Stimulated activated CD8-positive, alpha-beta memory T cell treated with anti-CD3 and anti-CD28 coated beads, Interleukin-15, amount 100 ng/mL, for 48 hours (primary cell): ENCODE measurements at regions not wholly inside any gene's neighbourhood (a gene's known extent, or its start where the extent isn't known, plus 50 kb on each side); places are given as distances from the start of the nearest gene placed in this dataset.
"Not testable (repeated sequence)": the region's sequence is repeated elsewhere in the genome, so short reads cannot be mapped to it uniquely, and the experiment has no call there.

ENCODE experiments used
- DNase-seq, 2 donors: peaks; one replicate each; pipeline ENCODE4 v3.0.0-alpha.2; 2020; ENCODE audit warnings: low read depth in 2 of 2

DNA sequence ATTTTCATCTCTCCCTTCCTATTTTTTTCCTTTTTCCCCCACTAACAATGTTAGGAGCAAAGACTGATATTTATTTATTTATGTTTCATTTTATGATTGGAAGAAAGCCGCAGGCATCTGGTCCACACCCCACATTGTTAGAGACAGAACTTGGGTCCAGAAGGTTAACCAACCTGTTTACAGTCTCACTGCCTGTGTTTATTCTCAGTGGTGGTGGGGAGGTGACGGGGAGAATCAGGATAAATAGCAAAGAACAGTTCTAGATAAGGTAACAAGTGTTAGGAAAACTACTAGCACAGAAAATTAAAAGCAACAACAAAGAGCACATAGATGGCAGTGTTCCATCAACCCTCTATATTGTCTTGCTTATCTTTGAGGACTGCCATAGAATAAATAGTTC lies 301.7 kb upstream of the DIPK2B start:
- DNase-seq: no peak

- no peak for DNase-seq
Observed at GRCh38 chrX:45497290-45497689, 296.6 kb upstream of the DIPK2B start.

GRCh38 chrX:45485719-45486118 lies 285.0 kb upstream of the DIPK2B start:
- DNase-seq: no peak

DNA sequence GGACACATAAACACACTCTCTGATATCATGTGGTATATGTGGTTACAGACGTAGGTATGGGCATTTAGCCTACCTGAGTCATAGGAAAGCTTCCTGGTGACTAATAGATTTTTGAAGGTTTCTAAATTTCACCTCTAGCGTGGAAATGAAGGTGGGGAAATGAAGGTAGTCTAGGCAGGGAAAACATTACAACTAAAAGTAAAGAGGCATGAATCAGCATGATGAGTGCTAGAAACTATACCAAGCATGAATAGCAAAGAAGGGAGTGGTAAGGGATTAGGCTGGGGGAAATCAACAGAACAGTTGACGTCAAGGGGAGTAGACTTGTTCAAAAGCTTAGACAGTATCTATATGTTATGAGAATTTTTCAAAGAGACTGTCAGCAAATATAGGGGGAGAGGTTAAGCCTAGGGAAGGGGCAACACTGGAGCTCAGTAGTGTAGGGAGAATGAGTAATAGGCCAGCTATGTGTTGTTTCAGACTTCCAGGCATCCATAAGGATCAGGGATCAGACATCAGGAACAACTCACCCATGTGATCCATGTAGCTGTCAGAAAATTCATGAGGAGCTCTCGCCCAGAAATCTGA lies 279.3 kb upstream of the DIPK2B start:
- DNase-seq: no peak

DNA sequence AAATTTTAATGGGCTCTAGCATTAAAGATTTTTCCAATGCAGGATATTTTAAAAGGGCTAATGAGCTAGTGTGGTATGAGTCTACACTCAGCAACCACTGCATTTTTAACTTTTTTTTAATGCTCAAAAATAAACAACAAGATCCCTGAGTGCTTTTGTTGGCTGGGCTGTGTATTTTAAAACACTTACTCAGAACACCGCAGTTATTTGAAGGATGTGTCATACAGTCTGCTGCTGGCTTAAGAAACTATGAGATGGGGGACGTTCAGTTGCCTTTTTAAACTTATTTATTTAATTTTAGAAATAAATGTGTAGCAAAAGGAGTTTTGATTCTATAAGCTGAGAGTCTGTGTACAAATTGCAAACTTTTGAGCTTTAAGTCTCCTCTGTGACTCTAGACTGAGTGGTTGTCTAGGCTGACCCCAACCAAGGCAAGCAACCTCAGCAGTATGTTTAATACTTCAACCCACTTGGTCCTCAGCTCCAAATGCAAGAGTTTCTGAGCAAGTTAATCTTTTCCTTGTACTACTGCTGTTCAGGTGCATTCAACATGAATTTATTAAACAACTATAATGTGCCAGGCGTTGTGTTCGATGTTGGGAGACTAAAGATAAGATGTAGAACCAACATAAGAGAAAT lies 278.6 kb upstream of the DIPK2B start:
- no peak for DNase-seq

- DNase-seq: no peak
Observed at GRCh38 chrX:45472968-45473367, 272.3 kb upstream of the DIPK2B start.

DNA sequence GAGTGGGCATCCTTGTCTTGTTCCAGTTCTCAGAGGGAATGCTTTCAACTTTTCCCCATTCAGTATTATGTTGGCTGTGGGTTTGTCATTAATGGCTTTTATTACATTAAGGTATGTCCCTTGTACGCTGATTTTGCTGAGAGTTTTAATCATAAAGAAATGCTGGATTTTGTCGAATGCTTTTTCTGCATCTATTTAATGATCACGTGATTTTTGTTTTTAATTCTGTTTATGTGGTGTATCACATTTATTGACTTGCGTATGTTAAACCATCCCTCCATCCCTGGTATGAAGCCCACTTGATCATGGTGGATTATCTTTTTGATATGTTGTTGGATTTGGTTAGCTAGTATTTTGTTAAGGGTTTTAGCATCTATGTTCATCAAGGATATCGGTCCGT lies 266.9 kb upstream of the DIPK2B start:
- not testable (repeated sequence) for DNase-seq

- not testable (repeated sequence) for DNase-seq
Observed at GRCh38 chrX:45455732-45456131, 255.1 kb upstream of the DIPK2B start.

- DNase-seq: no peak
Observed at GRCh38 chrX:45454290-45454689, 253.6 kb upstream of the DIPK2B start.

DNA sequence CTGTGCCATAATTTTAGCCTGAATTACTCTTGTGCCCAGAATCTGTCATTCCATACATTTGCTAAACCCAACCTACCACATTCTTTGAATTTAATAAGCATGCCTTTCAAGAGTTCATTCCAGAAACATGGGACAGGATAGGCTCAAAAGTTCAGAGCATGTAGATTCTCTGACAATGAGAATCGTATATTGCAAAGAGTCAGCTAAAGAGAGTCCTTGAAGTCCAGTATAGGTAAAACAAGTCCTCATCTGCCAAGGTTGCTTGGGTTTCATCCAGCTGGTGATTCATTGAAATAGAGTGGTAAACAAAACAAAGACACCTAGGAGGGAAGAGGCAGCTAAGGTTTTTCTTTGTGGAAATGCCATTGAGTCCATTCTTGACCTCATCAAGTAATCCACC lies 249.3 kb upstream of the DIPK2B start:
- no peak for DNase-seq

GRCh38 chrX:45447995-45448394 lies 247.3 kb upstream of the DIPK2B start:
- DNase-seq: no peak

GRCh38 chrX:45447331-45447730 lies 246.7 kb upstream of the DIPK2B start:
- no peak for DNase-seq

DNA sequence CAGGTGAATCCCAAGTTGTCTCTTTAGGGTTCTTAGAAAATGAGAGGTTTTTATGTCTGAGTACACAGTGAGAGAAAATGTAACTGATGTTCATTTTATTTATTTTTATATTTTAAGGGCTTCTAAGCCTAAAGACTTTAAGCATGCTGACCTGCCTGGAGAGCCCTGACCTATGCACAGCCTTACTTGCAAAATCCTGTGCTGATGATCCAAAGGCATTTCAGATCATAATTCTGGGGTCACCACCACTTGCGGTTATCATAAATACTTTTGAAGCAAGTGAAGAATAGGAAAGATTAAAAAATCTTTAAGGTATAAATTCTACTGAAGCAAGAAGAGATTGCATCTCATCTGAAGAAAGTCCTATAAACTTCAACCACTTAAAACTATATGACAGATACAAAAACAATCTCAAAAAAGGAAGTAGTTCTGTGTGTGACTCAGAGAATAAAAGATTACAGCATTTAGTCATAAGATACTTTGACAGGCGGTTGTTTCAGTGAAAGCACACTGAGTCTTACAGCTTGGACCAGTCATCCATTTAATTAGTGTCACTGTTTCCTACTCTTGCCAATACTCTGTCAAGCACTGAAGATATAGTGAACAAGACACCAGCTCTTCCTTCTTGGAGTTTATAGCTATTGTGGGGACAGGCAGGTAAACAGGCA lies 245.2 kb upstream of the DIPK2B start:
- DNase-seq: no peak

DNA sequence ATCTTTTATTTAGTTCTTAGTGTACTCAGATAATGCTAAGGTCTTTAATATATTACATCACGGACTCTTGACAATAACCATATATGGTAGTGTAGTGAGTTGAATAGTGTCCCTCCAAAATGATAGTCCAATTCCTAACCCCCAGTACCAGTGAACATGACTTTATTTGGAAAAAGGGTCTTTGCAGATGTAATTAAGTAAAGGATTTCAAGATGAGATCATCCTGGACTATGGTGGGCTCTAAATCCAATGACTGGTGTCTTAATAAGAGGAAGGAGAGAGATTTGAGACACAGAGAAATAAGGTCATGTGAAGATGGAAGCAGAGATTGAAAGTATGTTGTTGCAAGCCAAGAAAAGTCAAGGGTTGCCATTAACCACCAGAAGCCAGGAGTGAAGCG lies 236.5 kb upstream of the DIPK2B start:
- DNase-seq: no peak

DNA sequence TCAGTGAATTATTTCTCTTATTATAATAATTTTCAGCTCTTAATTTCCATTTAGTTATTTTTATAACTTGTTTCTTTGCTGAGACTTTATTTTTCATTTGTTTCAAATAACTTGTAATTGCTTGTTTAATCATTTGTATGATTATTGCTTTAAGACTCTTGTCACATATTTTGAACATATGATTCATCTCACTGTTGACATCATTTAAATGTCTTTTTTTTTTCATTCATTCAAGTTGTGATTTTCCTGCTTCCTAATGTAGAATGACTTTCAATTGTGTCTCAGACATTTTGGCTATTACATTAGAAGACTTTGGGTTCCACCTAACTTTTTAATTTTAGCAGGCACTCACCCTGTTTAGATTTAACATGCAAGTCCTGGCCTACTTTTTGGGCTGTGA lies 234.8 kb upstream of the DIPK2B start:
- no peak for DNase-seq

GRCh38 chrX:45434231-45434630 lies 233.6 kb upstream of the DIPK2B start:
- DNase-seq: no peak

GRCh38 chrX:45428831-45429230 lies 228.2 kb upstream of the DIPK2B start:
- DNase-seq: no peak

DNA sequence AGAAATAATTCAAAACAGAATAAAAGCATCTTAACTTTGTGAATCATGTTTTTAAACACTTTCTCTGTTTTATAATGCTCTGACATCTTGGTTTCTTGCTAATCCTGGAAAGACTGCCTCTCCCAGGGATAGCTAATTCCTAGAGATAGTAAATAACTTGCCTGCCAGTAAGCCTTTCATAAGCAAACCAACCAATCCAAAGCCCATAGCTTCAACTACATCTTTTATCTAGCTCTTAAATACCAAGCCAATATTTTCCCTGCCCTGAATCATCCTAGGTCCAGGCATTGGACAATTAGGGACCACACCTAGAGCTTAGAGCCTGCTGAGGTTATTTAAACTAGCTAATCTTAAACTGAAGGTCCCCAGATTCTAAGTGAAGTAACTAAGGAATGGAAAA lies 223.7 kb upstream of the DIPK2B start:
- no peak for DNase-seq

- DNase-seq: no peak
Observed at GRCh38 chrX:45422216-45422925, 221.7 kb upstream of the DIPK2B start.

DNA sequence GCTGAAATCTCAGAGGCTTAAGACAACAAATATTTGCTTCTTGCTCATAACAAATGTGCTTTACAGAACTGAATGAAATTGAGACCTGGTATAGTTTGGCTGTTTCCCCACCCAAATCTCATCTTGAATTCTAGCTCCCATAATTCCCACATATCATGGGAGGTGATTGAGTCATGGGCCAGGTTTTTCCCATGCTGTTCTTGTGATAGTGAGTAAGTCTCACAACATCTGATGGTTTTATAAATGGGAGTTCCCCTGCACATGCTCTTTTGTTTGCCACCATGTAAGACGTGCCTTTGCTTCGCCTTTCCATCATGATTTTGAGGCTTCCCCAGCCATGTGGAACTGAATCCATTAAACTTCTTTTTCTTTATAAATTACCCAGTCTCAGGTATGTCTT lies 221.1 kb upstream of the DIPK2B start:
- no peak for DNase-seq

GRCh38 chrX:45404206-45404605 lies 203.5 kb upstream of the DIPK2B start:
- DNase-seq: no peak

GRCh38 chrX:45401923-45402322 lies 201.2 kb upstream of the DIPK2B start:
- no peak for DNase-seq
